HEK293 (cell line): ENCODE measurements at regions not wholly inside any gene's neighbourhood (a gene's known extent, or its start where the extent isn't known, plus 50 kb on each side); places are given as distances from the start of the nearest gene placed in this dataset.
A peak's percentile ranks its signal among the peaks of the same experiment; 100 is the strongest.

Experiments
- CTCF ChIA-PET: fragments of 350-600 bp; formaldehyde crosslinking; extraction: SDS; loops from one replicate; lab custom pipeline; 2021; ENCODE audit warnings: antibody characterized with exemption; lab: Yijun Ruan, JAX
- POLR2A ChIA-PET: fragments of 300-600 bp; formaldehyde crosslinking; extraction: SDS; loops from one replicate; lab custom pipeline; 2020; ENCODE audit warnings: antibody characterized with exemption, inconsistent platforms; lab: Yijun Ruan, JAX
- H3K27ac ChIP-seq: fragments of 200-500 bp; sonication (Bioruptor generic); 2 replicates; pipeline ENCODE4 v1.5.1; 2014; ENCODE audit warnings: low read depth, low read length, control low read depth, inconsistent platforms; ENCODE audit errors: extremely low read depth
- H3K36me3 ChIP-seq, 2 experiments: fragments of 200-500 bp in 1 of 2; sonication (Bioruptor generic) in 1 of 2; 1 replicate in 1 of 2; 2 replicates in 1 of 2; pipeline ENCODE4 v1.5.1; 2014 to 2017; ENCODE audit warnings: inconsistent platforms in 2 of 2, low read length in 2 of 2; ENCODE audit not compliant: control insufficient read depth in 2 of 2, insufficient read depth in 1 of 2
- H3K4me1 ChIP-seq: fragments of 200-500 bp; sonication (Bioruptor generic); 2 replicates; pipeline ENCODE4 v1.5.1; 2014; ENCODE audit warnings: mild to moderate bottlenecking, low read length, inconsistent platforms; ENCODE audit not compliant: control insufficient read depth, insufficient read depth
- H3K4me3 ChIP-seq: 2 replicates; pipeline ENCODE4 v1.5.1; 2011; ENCODE audit warnings: low read depth, mild to moderate bottlenecking, control low read depth, low read length, moderate library complexity
- H3K9me3 ChIP-seq: fragments of 200-500 bp; sonication (Bioruptor generic); 2 replicates; pipeline ENCODE4 v1.5.1; 2014; ENCODE audit warnings: low read depth, low read length, inconsistent platforms; ENCODE audit not compliant: control insufficient read depth, insufficient read depth
- HOXD13 ChIP-seq: sonication (generic); formaldehyde crosslinking; IDR thresholded peaks from 2 replicates; pipeline ENCODE4 v1.8.0; 2022; ENCODE audit warnings: missing genetic modification reagents, borderline replicate concordance
- RBAK ChIP-seq: fragments of 450-650 bp; formaldehyde crosslinking; IDR thresholded peaks from 2 replicates; pipeline ENCODE4 v1.5.1; 2016; ENCODE audit warnings: missing biosample characterization, missing genetic modification characterization
- YY2 ChIP-seq: fragments of 450-650 bp; formaldehyde crosslinking; IDR thresholded peaks from 2 replicates; pipeline ENCODE4 v1.5.1; 2016; ENCODE audit warnings: missing biosample characterization, missing genetic modification characterization
- ZBTB1 ChIP-seq: fragments of 450-650 bp; formaldehyde crosslinking; IDR thresholded peaks from 2 replicates; pipeline ENCODE4 v1.5.1; 2016; ENCODE audit warnings: missing biosample characterization, missing genetic modification characterization
- ZBTB21 ChIP-seq: fragments of 450-650 bp; formaldehyde crosslinking; IDR thresholded peaks from 2 replicates; pipeline ENCODE4 v1.5.1; 2017; ENCODE audit warnings: missing biosample characterization, missing genetic modification characterization
- ZFP3 ChIP-seq: fragments of 450-650 bp; formaldehyde crosslinking; IDR thresholded peaks from 2 replicates; pipeline ENCODE4 v1.5.1; 2016; ENCODE audit warnings: low read depth, missing biosample characterization, missing genetic modification characterization
- ZFP41 ChIP-seq: fragments of 450-650 bp; formaldehyde crosslinking; IDR thresholded peaks from 2 replicates; pipeline ENCODE4 v1.5.1; 2016; ENCODE audit warnings: missing biosample characterization, missing genetic modification characterization, borderline replicate concordance
- ZIC2 ChIP-seq: fragments of 450-650 bp; formaldehyde crosslinking; IDR thresholded peaks from 2 replicates; pipeline ENCODE4 v1.5.1; 2016; ENCODE audit warnings: missing biosample characterization, missing genetic modification characterization
- ZNF121 ChIP-seq: fragments of 450-650 bp; formaldehyde crosslinking; IDR thresholded peaks from 2 replicates; pipeline ENCODE4 v1.5.1; 2016; ENCODE audit warnings: missing biosample characterization, missing genetic modification characterization
- ZNF202 ChIP-seq: fragments of 450-650 bp; formaldehyde crosslinking; IDR thresholded peaks from 2 replicates; pipeline ENCODE4 v1.5.1; 2016; ENCODE audit warnings: missing biosample characterization, missing genetic modification characterization, borderline replicate concordance
- ZNF335 ChIP-seq: fragments of 450-650 bp; formaldehyde crosslinking; conservative IDR thresholded peaks from 2 replicates; pipeline ENCODE4 v1.5.1; 2016; ENCODE audit warnings: missing biosample characterization, missing genetic modification characterization
- ZNF391 ChIP-seq: fragments of 450-650 bp; formaldehyde crosslinking; IDR thresholded peaks from 2 replicates; pipeline ENCODE4 v1.5.1; 2016; ENCODE audit warnings: low read depth, missing biosample characterization, missing genetic modification characterization, borderline replicate concordance
- ZNF426 ChIP-seq: fragments of 450-650 bp; formaldehyde crosslinking; IDR thresholded peaks from 2 replicates; pipeline ENCODE4 v1.5.1; 2017; ENCODE audit warnings: missing biosample characterization, missing genetic modification characterization, mild to moderate bottlenecking, inconsistent platforms, moderate library complexity
- ZNF521 ChIP-seq: fragments of 450-650 bp; formaldehyde crosslinking; IDR thresholded peaks from 2 replicates; pipeline ENCODE4 v1.5.1; 2017; ENCODE audit warnings: missing biosample characterization, mild to moderate bottlenecking, missing genetic modification characterization
- ZNF600 ChIP-seq: fragments of 450-650 bp; formaldehyde crosslinking; IDR thresholded peaks from 2 replicates; pipeline ENCODE4 v1.5.1; 2016; ENCODE audit warnings: missing biosample characterization, missing genetic modification characterization
- ZNF610 ChIP-seq: fragments of 450-650 bp; formaldehyde crosslinking; IDR thresholded peaks from 2 replicates; pipeline ENCODE4 v1.5.1; 2016; ENCODE audit warnings: missing biosample characterization, missing genetic modification characterization, borderline replicate concordance
- ZNF747 ChIP-seq: fragments of 450-650 bp; formaldehyde crosslinking; IDR thresholded peaks from 2 replicates; pipeline ENCODE4 v1.5.1; 2016; ENCODE audit warnings: missing biosample characterization, missing genetic modification characterization
- ZNF837 ChIP-seq: fragments of 450-650 bp; formaldehyde crosslinking; IDR thresholded peaks from 2 replicates; pipeline ENCODE4 v1.5.1; 2016; ENCODE audit warnings: missing biosample characterization, missing genetic modification characterization
- TF ChIP-seq, protein P1 (sequence below): fragments of 450-650 bp; formaldehyde crosslinking; IDR thresholded peaks from 2 replicates; pipeline ENCODE4 v1.5.1; 2016; ENCODE audit warnings: missing biosample characterization, missing genetic modification characterization
- TF ChIP-seq, protein P2 (sequence below): fragments of 450-650 bp; formaldehyde crosslinking; IDR thresholded peaks from 2 replicates; pipeline ENCODE4 v1.5.1; 2016; ENCODE audit warnings: missing biosample characterization, missing genetic modification characterization
- TF ChIP-seq, protein P3 (sequence below): fragments of 450-650 bp; formaldehyde crosslinking; IDR thresholded peaks from 2 replicates; pipeline ENCODE4 v1.5.1; 2016; ENCODE audit warnings: missing biosample characterization, missing genetic modification characterization
- TF ChIP-seq, protein P4 (sequence below): fragments of 450-650 bp; formaldehyde crosslinking; IDR thresholded peaks from 2 replicates; pipeline ENCODE4 v1.5.1; 2016; ENCODE audit warnings: missing biosample characterization, missing genetic modification characterization, borderline replicate concordance

DNA sequence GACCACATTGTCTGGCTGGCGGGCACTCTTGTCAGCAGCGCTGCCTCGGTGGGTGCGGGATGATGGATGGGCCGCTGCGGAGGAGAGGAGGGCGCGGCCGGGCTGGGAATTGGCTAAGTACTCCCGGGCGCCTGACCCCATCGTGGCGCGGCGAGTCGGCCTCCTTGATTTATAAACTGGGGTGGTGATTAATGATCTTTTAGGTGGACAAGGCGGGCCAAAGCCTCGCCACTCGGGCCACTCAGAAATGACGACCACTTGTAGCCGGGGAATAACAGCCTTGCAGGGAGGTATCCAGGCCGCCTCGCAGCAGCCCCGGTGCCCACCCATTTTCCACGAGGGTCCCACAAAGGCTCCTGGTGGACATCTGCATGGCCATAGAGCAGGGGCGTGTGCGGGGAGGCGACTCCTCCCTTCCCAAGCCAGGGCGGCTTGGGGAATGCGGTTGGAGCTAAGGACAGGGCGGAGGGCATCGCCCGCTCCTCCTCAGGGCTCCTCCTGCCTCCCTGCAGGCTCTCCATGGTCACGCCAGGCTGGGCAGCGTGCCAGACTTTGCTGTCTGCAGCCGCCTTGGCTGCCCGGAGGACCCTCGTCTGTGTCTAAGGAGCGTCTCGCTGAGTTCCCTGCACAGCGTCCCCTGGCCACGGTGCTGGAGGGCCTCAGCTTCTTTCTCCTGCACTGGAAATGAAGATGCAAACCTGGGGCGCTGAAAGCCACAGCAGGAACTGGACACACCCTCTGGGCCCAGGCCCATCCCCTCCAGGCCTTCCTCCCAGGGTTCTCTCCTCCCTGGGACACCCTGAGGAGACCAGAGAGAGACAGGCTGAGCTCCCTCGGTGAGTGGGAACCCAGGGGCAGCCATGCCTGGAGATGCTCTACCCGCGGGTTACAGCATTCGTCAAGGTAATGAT is 287.4 kb upstream of the IRX4 start:
- H3K9me3 ChIP-seq, result no peaks in the 10 kb centered on the region
- H3K36me3 ChIP-seq, result no peaks in the 10 kb centered on the region
- POLR2A ChIA-PET, result no interaction called here
- H3K4me3 ChIP-seq, result no peak overlapping the region
- H3K27ac ChIP-seq, result no peak overlapping the region
- CTCF ChIA-PET, result interaction anchor here (0.6 to 0.8 kb wide), 3 partner anchors 13 to 355 kb away, joined by 3 read pairs; no protein-coding TSS in a partner anchor
- no peaks in the 10 kb centered on the region for H3K4me1 ChIP-seq
- TF ChIP-seq ZNF600 (no peak), ZNF610 (no peak), ZIC2 (tag by site-specific recombination) (peak; percentile 66)

DNA sequence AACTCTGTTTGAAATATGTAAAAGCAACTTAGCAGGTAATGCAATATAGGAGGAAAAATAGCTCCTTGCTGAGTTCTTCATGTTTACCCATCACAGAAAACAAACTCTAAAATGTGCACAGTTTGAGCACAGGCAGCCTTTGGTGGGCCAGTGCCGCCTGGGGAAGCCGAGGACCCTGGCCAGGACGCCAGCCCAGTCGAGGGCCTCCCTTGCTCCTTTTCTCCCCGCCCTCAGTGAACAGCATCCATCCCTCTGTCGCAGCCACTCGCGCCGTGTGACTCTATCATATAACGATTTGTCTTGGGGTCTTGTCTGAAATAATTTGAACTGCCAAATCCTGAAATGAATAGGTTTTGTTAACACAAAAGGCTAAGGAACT is 286.7 kb upstream of the IRX4 start:
- Histone ChIP-seq H3K4me3 (no peak overlapping the region), H3K36me3 (no peaks in the 10 kb centered on the region), H3K4me1 (no peaks in the 10 kb centered on the region), H3K27ac (no peak overlapping the region), H3K9me3 (no peaks in the 10 kb centered on the region)
- ChIA-PET POLR2A (no interaction called here), CTCF (interaction anchor here (0.6 kb wide), 2 partner anchors 48 to 354 kb away, joined by 3 read pairs; no protein-coding TSS in a partner anchor)
- TF ChIP-seq RBAK (tag by site-specific recombination) (no peak), ZFP3 (tag by site-specific recombination) (no peak), ZNF202 (tag by site-specific recombination) (no peak), ZBTB21 (tag by site-specific recombination) (no peak), HOXD13 (no peak), ZNF837 (no peak), ZFP41 (no peak), ZNF747 (tag by site-specific recombination) (no peak), ZNF426 (tag by site-specific recombination) (no peak), ZNF121 (tag by site-specific recombination) (no peak), ZNF391 (tag by site-specific recombination) (no peak), ZNF335 (no peak), YY2 (no peak), ZNF521 (tag by site-specific recombination) (no peak), ZBTB1 (no peak)
- TF ChIP-seq, protein P1, sequence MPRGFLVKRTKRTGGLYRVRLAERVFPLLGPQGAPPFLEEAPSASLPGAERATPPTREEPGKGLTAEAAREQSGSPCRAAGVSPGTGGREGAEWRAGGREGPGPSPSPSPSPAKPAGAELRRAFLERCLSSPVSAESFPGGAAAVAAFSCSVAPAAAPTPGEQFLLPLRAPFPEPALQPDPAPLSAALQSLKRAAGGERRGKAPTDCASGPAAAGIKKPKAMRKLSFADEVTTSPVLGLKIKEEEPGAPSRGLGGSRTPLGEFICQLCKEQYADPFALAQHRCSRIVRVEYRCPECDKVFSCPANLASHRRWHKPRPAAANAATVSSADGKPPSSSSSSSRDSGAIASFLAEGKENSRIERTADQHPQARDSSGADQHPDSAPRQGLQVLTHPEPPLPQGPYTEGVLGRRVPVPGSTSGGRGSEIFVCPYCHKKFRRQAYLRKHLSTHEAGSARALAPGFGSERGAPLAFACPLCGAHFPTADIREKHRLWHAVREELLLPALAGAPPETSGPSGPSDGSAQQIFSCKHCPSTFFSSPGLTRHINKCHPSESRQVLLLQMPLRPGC (tag by site-specific recombination), result no peak
- TF ChIP-seq, protein P2, sequence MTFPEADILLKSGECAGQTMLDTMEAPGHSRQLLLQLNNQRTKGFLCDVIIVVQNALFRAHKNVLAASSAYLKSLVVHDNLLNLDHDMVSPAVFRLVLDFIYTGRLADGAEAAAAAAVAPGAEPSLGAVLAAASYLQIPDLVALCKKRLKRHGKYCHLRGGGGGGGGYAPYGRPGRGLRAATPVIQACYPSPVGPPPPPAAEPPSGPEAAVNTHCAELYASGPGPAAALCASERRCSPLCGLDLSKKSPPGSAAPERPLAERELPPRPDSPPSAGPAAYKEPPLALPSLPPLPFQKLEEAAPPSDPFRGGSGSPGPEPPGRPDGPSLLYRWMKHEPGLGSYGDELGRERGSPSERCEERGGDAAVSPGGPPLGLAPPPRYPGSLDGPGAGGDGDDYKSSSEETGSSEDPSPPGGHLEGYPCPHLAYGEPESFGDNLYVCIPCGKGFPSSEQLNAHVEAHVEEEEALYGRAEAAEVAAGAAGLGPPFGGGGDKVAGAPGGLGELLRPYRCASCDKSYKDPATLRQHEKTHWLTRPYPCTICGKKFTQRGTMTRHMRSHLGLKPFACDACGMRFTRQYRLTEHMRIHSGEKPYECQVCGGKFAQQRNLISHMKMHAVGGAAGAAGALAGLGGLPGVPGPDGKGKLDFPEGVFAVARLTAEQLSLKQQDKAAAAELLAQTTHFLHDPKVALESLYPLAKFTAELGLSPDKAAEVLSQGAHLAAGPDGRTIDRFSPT, result no peak
- TF ChIP-seq, protein P3, sequence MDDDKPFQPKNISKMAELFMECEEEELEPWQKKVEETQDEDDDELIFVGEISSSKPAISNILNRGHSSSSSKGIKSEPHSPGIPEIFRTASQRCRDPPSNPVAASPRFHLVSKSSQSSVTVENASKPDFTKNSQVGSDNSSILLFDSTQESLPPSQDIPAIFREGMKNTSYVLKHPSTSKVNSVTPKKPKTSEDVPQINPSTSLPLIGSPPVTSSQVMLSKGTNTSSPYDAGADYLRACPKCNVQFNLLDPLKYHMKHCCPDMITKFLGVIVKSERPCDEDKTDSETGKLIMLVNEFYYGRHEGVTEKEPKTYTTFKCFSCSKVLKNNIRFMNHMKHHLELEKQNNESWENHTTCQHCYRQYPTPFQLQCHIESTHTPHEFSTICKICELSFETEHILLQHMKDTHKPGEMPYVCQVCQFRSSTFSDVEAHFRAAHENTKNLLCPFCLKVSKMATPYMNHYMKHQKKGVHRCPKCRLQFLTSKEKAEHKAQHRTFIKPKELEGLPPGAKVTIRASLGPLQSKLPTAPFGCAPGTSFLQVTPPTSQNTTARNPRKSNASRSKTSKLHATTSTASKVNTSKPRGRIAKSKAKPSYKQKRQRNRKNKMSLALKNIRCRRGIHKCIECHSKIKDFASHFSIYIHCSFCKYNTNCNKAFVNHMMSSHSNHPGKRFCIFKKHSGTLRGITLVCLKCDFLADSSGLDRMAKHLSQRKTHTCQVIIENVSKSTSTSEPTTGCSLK, result no peak
- TF ChIP-seq, protein P4, sequence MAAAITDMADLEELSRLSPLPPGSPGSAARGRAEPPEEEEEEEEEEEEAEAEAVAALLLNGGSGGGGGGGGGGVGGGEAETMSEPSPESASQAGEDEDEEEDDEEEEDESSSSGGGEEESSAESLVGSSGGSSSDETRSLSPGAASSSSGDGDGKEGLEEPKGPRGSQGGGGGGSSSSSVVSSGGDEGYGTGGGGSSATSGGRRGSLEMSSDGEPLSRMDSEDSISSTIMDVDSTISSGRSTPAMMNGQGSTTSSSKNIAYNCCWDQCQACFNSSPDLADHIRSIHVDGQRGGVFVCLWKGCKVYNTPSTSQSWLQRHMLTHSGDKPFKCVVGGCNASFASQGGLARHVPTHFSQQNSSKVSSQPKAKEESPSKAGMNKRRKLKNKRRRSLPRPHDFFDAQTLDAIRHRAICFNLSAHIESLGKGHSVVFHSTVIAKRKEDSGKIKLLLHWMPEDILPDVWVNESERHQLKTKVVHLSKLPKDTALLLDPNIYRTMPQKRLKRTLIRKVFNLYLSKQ (tag by site-specific recombination), result no peak
